SU-DHL-6 (cell line): ENCODE measurements at regions not wholly inside any gene's neighbourhood (a gene's known extent, or its start where the extent isn't known, plus 50 kb on each side); places are given as distances from the start of the nearest gene placed in this dataset.

Experiments
- EZH2phosphoT487 ChIP-seq: fragments of 200-600 bp; sonication (generic), shearing (Covaris generic); conservative IDR thresholded peaks from 2 replicates; pipeline ENCODE4 v1.6.1; 2018; ENCODE audit warnings: mild to moderate bottlenecking, antibody characterized with exemption, low read length, moderate library complexity, mixed read lengths
- TF ChIP-seq, protein P1 (sequence below): fragments of 200-600 bp; sonication (generic); IDR thresholded peaks from one replicate; pipeline ENCODE4 v1.5.1; 2017; ENCODE audit warnings: antibody characterized with exemption, mild to moderate bottlenecking, low read length, moderate library complexity; ENCODE audit not compliant: insufficient read depth, poor library complexity, severe bottlenecking

DNA sequence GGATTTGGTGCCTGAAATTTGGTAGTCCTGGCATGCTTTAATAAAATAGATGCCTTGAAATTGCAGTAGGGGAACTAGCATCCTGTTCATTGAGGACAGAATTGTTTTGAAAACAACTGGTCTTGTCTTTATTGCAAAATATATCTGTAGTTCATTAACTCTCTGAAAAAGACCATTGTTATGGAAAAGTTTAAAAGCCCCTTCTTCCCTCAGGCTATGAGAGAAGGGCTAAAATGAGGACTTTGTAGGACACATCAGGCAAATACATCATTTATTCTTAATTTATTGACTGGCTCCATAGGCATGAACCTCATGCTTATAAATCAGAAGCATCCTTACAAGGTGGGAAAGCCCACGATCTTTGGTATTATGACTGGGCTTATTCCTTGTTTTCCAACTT, 221.0 kb upstream of the CBLB start:
- TF ChIP-seq, protein P1, sequence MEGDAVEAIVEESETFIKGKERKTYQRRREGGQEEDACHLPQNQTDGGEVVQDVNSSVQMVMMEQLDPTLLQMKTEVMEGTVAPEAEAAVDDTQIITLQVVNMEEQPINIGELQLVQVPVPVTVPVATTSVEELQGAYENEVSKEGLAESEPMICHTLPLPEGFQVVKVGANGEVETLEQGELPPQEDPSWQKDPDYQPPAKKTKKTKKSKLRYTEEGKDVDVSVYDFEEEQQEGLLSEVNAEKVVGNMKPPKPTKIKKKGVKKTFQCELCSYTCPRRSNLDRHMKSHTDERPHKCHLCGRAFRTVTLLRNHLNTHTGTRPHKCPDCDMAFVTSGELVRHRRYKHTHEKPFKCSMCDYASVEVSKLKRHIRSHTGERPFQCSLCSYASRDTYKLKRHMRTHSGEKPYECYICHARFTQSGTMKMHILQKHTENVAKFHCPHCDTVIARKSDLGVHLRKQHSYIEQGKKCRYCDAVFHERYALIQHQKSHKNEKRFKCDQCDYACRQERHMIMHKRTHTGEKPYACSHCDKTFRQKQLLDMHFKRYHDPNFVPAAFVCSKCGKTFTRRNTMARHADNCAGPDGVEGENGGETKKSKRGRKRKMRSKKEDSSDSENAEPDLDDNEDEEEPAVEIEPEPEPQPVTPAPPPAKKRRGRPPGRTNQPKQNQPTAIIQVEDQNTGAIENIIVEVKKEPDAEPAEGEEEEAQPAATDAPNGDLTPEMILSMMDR: no peak
- no peak for TF ChIP-seq EZH2phosphoT487
